Daoy (cell line): ENCODE measurements at regions not wholly inside any gene's neighbourhood (a gene's known extent, or its start where the extent isn't known, plus 50 kb on each side); places are given as distances from the start of the nearest gene placed in this dataset.

ENCODE experiments used
- DNase-seq: peaks from one replicate; pipeline ENCODE4 v3.0.0-alpha.2; 2015; ENCODE audit warnings: low read depth

DNA sequence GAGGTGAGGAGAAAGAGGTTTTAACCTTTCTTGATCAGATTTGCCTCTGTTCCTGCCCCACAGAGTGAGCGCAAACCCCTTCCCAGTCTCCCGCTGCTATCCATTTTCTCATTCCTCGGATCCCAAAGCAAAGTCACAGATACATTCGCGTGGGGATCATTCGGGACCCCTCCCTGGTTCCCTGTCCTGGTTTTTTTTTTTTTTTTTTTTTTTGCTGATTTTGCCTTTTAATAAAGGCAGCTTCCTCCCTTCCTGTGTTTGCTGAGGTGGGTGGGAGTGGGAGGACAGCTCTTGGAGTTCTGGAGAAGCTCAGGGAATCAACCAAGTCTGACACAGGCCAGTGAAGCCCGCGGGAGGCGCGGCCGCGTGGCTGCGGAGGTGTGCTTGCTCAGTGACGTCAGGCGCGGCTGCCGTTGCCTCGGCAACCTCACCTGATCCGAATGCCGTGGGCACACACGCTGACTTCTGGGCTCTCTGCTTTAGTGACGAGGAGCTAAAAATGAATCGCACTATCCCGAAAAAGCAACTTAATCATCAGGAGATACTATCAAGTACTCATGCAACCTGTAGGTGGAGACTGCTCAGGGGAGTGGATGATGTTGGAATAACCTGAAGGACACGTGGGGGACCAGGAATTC lies 106.4 kb downstream of the TBX19 start:
- no peak for DNase-seq

DNA sequence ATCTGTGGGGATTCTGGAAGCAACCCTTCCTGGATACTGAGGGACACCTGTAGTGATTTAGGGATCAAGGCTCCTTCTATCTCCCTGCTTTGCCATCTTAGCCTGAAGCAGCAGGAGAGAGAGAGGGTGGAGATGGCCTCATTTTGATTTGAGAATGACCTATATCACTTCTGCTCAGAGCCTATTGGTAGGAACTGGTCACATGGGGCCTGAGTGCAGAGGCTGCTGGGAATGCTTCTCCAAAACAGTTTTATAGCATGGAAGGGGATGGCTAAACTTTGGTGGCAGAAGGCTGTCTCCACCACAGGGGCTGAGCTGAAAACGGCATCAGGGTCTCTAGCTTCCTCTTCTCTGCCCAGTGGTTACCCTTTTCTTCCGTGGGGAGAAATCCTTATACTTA lies 105.8 kb downstream of the TBX19 start:
- DNase-seq, result no peak

DNA sequence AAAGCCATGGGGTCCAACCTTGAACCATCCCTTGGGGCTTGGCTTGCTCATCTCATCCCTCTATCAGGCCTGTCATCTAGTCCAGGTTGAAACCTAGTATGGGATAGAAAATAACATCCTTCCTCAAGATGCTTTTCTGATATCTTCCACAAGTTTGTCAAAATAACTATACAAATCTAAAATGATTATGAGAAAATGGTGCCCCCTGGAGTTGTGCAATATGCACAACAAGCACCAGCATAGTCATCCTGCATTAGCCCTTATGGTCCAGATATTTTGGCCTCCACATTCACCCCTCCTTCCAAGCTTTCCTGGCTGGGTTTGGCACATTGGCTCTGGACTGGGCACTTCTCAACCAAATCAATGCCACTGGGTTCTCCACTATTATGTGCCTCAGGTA lies 101.2 kb downstream of the TBX19 start:
- DNase-seq, result no peak

DNA sequence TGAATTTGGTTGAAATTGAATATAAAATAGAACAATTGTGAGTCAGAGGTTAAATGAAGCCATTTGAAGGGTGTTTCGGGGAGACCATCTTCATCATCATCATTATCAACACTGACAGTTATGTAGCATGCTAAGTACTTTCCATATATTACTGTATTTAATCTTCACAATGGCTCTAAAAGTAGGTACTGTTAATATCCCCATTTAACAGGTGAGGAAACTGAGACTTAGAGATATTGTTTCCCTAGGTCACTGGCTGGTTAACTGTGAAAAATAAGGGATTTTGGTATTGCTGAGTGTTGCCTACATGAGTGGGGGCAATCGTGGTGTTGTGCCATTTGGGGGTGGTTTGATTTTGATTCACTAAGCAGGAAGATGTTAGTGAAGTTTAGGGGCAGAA lies 100.3 kb downstream of the TBX19 start:
- DNase-seq, result no peak

DNA sequence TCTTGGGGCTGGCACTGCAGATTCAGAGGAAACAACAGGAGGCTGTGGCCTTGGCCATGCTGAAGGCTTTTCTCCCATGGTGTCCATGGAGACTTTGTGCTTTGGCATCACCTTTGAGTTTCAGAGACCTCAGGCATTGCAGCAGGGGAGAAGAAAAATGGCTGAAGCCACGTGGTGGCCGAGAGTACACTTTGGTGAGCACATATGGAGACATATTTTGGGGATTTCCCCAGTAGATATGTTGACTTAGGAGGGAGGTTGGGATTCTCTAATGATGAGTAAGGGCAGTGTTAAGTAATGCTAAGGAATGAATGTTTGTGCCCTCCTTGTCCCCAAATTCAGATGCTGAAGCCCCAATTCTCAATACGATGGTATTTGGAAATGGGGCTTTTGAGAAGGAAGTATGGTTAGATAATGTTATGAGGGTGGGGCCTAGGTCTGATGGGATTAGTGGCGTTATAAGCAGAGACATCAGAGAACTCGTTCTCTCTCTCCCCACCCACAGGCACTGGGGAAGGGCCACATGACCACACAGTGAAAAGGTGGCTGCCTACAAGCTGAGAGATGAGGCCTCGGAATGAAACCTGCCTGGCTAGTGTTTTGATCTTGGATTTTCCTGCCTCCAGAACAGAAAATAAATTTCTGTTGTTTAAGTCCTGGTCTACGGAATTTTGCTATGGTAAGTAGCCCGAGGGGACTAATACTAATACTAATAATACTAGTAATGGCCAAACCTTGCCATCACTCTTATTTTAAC lies 98.6 kb downstream of the TBX19 start:
- peak; percentile 40 for DNase-seq

DNA sequence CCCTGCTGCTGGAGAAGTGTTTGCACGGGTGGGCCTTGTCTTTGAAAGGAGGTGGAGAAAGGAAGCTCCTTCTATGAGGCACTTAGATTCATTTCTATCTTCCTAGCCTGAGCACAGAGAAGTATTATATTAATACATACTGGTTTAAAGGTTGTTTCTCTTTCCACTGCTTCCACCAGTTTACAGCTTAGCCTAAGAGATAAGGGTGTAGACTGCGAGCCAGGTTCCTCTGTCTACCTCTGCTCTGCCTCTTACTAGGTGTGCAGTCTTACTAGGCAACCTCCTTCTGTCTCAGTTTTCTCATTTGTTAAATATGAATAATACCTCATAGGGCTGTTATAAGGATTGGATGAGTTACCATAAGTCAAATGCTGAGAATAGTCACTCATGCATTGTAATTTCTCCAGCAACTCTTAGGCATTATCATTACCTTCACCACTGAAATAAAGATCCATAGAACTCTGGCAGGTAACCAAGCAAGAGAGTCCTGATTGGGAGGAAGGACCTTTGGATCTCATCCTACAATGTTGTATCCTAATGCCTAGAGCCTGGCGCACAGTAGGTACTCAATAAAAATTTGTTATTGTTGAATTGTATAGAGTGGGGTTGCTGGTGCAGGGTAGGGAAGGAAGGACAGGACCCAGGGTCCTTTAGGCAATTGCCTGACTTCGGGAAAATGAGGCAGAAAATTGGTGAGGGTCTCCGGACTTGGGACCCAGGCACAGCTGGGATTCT lies 95.1 kb downstream of the TBX19 start:
- no peak for DNase-seq

DNA sequence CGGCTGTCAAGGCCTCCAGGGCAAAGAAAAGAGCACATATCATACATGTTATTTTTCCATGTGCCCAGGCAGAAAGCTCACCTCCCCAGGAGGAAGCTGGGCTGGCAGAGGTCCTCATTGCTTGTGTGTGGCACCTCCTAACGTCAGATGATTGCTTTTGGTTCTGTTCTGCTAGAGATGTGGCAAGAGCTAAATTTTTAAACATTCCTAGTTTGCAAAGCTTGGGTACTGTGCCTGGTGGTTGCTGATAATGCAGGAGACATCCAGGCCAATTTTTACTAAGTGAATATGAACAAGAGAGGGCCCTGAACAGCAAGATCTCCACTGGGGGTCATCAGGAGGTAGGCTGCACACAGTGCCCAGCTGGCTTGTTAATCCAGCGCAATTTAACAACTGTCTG lies 93.9 kb downstream of the TBX19 start:
- DNase-seq, result no peak

DNA sequence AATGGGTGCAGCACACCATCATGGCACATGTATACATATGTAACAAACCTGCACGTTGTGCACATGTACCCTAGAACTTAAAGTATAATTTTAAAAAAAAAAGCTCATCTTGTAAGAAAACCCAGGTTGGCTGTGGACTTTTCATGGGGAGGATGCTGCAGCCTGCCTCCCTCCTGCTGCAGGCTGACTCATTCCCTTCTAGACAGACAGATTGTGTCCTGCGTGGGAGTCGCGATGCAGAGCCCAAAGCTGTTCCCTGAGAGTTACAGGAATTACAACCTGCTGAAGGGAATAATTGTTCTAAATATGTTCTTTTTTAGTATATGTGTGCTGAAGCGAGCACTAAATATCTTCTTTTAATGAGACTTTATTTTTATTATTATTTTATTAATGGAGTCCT lies 93.2 kb downstream of the TBX19 start:
- peak; percentile 25 for DNase-seq

DNA sequence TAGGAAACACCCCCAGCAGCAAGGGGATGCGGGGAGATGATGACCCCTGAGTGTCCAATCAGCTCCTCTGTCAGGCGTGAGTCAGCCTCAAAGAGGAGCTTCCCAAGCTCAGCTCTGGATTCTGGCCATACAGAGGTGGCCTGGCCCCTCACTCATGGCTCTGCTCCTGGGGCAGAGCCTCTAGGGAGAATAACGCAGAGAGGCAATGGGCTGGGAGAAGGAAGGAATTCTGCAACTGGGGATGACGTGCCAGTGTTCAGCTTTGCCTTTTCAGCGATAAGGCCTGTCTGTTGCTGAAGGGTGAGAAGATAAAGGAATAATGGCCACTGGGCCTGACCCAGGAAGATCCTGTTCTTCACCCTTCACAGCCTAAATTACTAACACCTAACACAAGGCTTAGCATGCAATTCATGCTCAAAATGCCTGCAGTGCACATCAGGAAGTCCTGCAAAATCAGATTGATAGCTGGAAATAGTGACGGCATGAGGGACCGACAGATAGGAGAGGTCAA lies 92.2 kb downstream of the TBX19 start:
- no peak for DNase-seq

DNA sequence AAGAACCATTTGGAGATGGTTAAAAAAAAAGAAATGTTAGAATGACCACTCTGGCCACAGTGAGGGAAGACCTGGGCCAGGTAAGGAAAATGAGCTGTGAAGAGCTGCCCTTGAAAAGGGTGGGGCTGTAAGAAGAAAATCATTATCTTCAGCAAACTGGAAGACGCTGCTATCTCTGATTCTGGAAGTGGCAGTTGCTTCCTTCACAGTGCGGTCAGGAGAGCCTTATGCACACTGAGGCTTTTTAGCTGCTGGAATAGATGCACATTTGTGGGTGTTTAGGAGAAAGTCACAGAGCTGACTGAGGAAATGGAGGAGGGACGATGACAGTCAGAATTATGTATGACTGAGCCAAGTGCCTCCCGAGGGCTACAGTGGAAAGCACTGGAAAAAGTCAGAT lies 91.6 kb downstream of the TBX19 start:
- DNase-seq, result no peak

DNA sequence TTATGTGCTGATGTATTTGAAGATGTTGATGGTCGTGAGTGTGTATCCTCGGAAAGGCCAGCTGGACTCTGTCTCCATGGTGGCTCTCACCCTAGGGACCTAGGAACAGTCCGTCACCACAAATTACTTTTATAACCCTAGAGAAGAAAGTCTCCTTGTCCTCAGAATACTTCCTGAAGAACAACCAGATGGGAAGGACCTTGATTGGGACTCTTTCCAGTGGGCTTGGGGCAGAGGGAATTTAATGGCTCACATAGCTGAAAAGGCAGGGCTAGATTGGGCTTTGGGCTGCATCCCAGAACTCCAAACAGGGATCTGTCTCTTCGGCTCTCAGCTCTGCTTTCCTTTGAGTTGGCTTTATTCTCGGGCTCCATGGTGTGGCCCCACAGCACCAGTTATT lies 90.8 kb downstream of the TBX19 start:
- DNase-seq, result no peak

DNA sequence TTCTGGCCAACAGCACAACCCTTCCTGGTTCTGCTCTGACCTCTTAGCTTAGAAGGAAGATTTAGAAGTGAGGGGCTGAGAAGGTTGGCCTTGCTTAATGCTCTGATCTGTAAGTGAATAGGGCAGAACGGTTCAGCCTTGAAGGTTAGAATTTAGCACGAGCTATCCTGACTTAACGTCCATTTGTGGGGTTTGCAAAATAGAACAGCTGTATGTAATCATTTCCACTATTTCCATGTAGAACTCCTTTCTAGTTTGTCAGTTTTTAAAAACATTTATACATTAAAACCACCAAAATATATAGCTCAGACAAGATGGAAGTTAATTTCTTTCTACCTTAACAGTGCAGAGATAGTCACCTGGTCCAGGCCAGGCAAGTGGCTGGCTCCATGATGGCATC lies 89.9 kb downstream of the TBX19 start:
- no peak for DNase-seq

DNA sequence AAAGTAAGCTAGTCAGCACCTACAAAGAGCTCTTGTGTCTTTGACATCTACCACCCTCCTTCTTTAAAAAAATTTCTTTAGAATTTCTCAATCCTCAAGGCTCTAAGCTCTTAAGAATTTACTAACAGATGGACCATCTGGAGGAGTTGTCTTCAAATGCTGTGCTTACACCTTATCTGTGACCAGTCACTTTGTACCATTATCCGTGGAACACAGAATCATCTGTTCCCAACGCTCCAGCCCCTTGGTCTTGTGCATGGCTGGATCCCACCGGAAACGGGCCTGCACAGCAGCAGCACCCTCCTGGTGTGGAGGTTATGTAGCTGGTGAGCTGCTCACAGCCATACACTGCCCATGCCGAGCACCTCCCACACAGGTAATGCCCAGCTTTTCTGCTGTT lies 89.0 kb downstream of the TBX19 start:
- DNase-seq, result no peak

DNA sequence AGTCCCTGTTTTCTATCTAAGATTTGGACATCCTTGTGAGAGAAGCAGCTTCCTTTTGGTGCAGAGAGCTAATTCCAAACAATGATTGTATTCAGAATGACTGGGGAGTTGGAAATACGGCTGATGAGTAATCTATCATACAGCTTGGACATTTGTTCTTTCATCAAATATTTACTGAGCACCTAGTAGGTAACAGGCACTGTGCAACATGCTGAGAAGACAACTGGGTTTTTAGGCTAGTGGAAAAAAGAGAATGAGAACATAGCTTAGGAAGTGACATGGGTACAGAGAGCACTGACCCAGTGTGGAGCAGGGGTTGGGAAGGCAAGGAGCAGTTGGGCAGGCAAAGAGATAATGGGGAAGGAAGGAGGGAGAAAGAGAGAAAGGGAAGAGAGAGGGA lies 87.5 kb downstream of the TBX19 start:
- no peak for DNase-seq

DNA sequence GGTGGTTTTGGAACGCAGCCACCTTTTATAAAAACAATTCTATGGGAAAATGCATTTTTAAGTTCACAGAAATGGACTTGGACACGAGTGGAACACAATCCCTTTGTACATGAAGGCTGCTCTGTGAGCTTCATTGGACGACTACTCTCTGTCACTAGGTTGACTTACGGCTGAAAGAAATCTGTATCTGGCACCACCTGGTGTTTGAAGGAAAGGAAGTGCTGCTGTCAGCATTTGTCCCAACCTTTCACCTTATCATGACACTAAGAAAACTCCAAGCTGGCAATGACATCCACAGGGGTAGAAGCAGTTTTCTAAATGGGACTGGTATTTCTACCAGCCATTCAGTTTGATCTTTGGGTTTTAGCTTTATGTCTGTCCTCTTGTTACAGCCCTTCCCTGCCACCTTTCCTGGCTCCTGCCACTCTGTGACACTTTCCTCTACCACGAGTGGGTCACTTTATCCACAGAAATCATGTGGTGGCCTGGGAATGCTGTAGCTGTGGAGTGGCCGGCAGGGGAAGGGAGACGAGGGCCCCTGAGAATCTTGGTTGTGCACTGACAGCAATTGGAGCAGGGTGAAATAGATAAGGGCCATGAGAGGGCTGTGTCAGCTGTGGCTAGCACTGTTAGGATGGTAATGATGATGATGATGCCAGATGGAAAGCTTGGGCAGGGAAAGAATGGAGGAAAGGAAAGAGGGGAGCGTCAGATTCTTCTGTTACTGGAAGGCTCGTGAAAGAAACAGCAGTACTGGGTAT lies 85.2 kb downstream of the TBX19 start:
- peak; percentile 7 for DNase-seq
